MM.1S (cell line): ENCODE measurements at regions not wholly inside any gene's neighbourhood (a gene's known extent, or its start where the extent isn't known, plus 50 kb on each side); places are given as distances from the start of the nearest gene placed in this dataset.

Experiments used
- CTCF ChIP-seq: fragments of 300-600 bp; sonication (generic); IDR thresholded peaks from 2 replicates; pipeline ENCODE4 v1.5.1; 2016; ENCODE audit warnings: antibody characterized with exemption, low read length, mixed read lengths
- EZH2 ChIP-seq: fragments of 300-600 bp; sonication (generic); optimal IDR thresholded peaks from 2 replicates; pipeline ENCODE3; 2017; ENCODE audit warnings: low read depth, mild to moderate bottlenecking, antibody characterized with exemption, low read length, mixed read lengths
- EZH2phosphoT487 ChIP-seq: fragments of 300-600 bp; sonication (generic); IDR thresholded peaks from 2 replicates; pipeline ENCODE4 v1.6.1; 2018; ENCODE audit warnings: antibody characterized with exemption, low read length

DNA sequence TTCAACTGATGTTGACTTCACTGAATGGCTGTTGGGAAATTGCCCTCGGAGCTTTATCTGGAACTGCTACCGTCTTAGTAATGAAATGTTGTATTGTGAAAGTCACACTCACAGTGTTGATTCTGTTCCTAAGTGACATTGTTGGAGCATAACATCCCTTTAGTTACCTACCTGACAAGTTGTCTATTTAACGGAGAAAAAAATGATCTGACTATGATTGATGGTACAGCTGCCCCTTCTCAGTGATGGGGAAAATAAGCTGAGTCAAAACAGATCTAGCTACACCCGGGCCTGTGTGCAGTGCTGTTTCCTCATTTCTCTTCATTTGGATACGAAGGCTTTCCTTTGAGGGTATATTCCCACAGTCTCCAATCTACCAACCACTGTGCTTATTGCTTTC is 472.3 kb upstream of the BRINP3 start:
- TF ChIP-seq CTCF (no peak), EZH2 (no peak), EZH2phosphoT487 (no peak)
